Erythroblast (primary cell): ENCODE measurements at regions not wholly inside any gene's neighbourhood (a gene's known extent, or its start where the extent isn't known, plus 50 kb on each side); places are given as distances from the start of the nearest gene placed in this dataset.

Experiments
- GATA1 ChIP-seq: IDR thresholded peaks from 2 replicates; pipeline ENCODE4 v1.6.1; 2011; ENCODE audit warnings: low read depth, mild to moderate bottlenecking, control low read depth, low read length, moderate library complexity
- POLR2A ChIP-seq: IDR thresholded peaks from 2 replicates; pipeline ENCODE4 v1.6.1; 2011; ENCODE audit warnings: mild to moderate bottlenecking, low read length

DNA sequence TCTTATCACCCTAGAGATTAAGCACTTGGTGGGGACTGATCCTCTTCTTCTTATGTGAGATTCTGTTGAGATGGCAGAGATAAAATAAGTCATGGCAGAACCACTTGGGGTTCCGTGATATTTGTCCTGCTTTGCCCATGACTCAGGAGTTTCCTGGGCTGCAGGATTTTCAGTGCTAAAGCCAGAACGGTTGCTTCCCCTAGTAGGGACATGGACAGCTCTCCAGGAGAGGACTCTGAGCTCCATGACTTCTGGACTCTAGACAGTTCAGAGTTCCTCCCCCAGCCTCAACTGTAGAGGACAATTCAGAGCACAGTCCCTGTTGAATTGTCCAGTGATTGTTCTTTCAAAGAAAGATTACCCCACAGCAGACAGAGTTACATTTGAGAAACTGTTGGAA, 98.8 kb downstream of the OLFM4 start:
- no peak for TF ChIP-seq POLR2A
- no peak for TF ChIP-seq GATA1
